ENCODE measurements at regions not wholly inside any gene's neighbourhood (a gene's known extent, or its start where the extent isn't known, plus 50 kb on each side); places are given as distances from the start of the nearest gene placed in this dataset.

DNA sequence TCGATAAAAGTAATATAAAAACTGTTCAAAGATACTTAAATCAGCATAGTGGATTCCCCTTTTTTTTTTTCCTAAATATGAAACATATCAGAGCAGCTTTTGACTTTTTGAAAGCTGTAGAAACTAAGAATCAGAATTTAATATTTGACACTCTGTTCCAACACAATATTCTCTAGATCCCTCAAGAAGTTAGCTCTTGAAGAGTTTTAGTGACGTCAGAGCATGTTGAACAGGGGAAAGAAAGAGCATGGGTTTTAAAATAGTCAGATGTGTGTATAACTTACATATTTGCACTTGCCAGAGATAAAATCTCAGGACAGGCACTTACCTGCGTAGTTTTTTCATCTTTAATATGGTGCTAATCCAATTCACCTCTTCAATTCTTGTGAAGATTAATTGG is 75.2 kb upstream of the FBXL7 start:
- TF ChIP-seq EZH2 (IDR thresholded peaks at IDR 0.05; ENCODE audit: low read length, missing control alignments) = no peak
- TF ChIP-seq, protein P1, sequence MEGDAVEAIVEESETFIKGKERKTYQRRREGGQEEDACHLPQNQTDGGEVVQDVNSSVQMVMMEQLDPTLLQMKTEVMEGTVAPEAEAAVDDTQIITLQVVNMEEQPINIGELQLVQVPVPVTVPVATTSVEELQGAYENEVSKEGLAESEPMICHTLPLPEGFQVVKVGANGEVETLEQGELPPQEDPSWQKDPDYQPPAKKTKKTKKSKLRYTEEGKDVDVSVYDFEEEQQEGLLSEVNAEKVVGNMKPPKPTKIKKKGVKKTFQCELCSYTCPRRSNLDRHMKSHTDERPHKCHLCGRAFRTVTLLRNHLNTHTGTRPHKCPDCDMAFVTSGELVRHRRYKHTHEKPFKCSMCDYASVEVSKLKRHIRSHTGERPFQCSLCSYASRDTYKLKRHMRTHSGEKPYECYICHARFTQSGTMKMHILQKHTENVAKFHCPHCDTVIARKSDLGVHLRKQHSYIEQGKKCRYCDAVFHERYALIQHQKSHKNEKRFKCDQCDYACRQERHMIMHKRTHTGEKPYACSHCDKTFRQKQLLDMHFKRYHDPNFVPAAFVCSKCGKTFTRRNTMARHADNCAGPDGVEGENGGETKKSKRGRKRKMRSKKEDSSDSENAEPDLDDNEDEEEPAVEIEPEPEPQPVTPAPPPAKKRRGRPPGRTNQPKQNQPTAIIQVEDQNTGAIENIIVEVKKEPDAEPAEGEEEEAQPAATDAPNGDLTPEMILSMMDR (conservative IDR thresholded peaks at IDR 0.05 in 1 of 2, IDR thresholded peaks at IDR 0.05 in 1 of 2; ENCODE audit: low read depth in 1 of 2, low read length in 2 of 2) = no peak
- Histone ChIP-seq H3K27ac (ENCODE audit: insufficient read depth, low read length) (no peak overlapping the region), H3K9me3 (ENCODE audit: control insufficient read depth, insufficient read depth, low read depth, low read length) (no peaks in the 10 kb centered on the region), H3K9ac (ENCODE audit: insufficient read depth, low read length) (no peak overlapping the region), H3K4me3 (replicated peaks in 1 of 4; ENCODE audit: control extremely low read depth in 1 of 4, insufficient read depth in 1 of 4, low read depth in 3 of 4, low read length in 4 of 4) (no peak overlapping the region), H3K36me3 (ENCODE audit: control insufficient read depth, insufficient read depth, low read length) (no peaks in the 10 kb centered on the region), H3K79me2 (ENCODE audit: control insufficient read depth, insufficient read depth, low read length) (no peaks in the 10 kb centered on the region), H4K20me1 (ENCODE audit: control insufficient read depth, extremely low read depth, insufficient read depth, low read length) (no peaks in the 10 kb centered on the region), H3K4me2 (ENCODE audit: extremely low read depth, insufficient read depth, low read length) (no peak overlapping the region), H3K27me3 (ENCODE audit: control insufficient read depth, insufficient read depth, low read length) (no peaks in the 10 kb centered on the region), H3K4me1 (ENCODE audit: control insufficient read depth, extremely low read depth, insufficient read depth, low read length) (no peaks in the 10 kb centered on the region), H2AFZ (ENCODE audit: low read length) (no peak overlapping the region)
- DNase-seq (ENCODE audit: low read depth in 2 of 2) = no peak

DNA sequence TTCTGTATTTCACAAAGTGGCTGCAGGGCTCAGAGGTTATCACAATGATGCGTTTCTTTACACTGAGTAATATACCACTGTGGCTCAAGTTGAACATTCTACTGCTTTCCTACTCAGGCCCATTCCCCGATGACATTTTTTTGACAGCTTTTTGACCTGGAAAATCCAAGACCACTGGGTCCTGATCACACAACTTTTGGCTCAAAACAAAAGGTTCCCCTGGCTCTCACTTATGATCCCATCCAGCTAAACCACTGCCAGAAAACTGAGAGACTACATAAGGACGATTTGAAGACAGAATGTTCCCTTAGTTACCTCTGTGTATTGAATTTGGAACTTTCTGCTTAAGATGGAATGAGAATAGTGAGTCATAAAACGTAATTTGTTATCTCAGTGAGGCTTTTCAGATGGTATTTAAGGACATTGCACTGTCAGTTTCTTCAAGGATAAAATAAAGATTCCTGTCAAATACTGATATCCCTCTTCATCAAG is 78.0 kb upstream of the FBXL7 start:
- no peak overlapping the region for H3K9ac ChIP-seq (ENCODE audit: insufficient read depth, low read length)
- peak; percentile 4 to 5 for DNase-seq (ENCODE audit: low read depth in 2 of 2)
- no peaks in the 10 kb centered on the region for H3K9me3 ChIP-seq (ENCODE audit: control insufficient read depth, insufficient read depth, low read depth, low read length)
- TF ChIP-seq, protein P1 (conservative IDR thresholded peaks at IDR 0.05 in 1 of 2, IDR thresholded peaks at IDR 0.05 in 1 of 2; ENCODE audit: low read depth in 1 of 2, low read length in 2 of 2) = no peak
- no peak for TF ChIP-seq EZH2 (IDR thresholded peaks at IDR 0.05; ENCODE audit: low read length, missing control alignments)
- no peaks in the 10 kb centered on the region for H3K79me2 ChIP-seq (ENCODE audit: control insufficient read depth, insufficient read depth, low read length)
- H3K27me3 ChIP-seq (ENCODE audit: control insufficient read depth, insufficient read depth, low read length) = no peaks in the 10 kb centered on the region
- no peaks in the 10 kb centered on the region for H3K36me3 ChIP-seq (ENCODE audit: control insufficient read depth, insufficient read depth, low read length)
- no peaks in the 10 kb centered on the region for H4K20me1 ChIP-seq (ENCODE audit: control insufficient read depth, extremely low read depth, insufficient read depth, low read length)
- no peak overlapping the region for H3K27ac ChIP-seq (ENCODE audit: insufficient read depth, low read length)
- H3K4me2 ChIP-seq (ENCODE audit: extremely low read depth, insufficient read depth, low read length) = no peak overlapping the region
- no peak overlapping the region for H3K4me3 ChIP-seq (replicated peaks in 1 of 4; ENCODE audit: control extremely low read depth in 1 of 4, insufficient read depth in 1 of 4, low read depth in 3 of 4, low read length in 4 of 4)
- no peak overlapping the region for H2AFZ ChIP-seq (ENCODE audit: low read length)
- no peaks in the 10 kb centered on the region for H3K4me1 ChIP-seq (ENCODE audit: control insufficient read depth, extremely low read depth, insufficient read depth, low read length)

DNA sequence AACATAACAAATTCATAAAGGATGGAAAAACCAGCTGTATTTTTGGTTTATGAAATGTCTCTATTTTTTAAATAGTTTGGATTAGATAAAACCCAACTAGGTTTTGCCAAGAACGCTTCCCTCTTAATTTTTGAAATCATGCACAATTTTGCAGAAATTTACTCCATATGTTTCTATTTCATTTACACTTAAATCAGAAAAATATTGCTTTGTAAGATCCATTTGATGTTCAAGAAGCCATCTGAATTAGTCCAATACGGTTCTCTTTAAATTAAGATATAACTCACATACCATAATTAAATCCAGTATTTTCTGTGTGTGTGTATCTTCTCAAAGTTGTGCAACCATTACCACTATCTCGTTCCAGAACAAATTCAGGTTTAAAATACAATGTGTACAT is 78.6 kb upstream of the FBXL7 start:
- Histone ChIP-seq H3K4me3 (replicated peaks in 1 of 4; ENCODE audit: control extremely low read depth in 1 of 4, insufficient read depth in 1 of 4, low read depth in 3 of 4, low read length in 4 of 4) (no peak overlapping the region), H3K27me3 (ENCODE audit: control insufficient read depth, insufficient read depth, low read length) (no peaks in the 10 kb centered on the region), H3K9me3 (ENCODE audit: control insufficient read depth, insufficient read depth, low read depth, low read length) (no peaks in the 10 kb centered on the region), H3K79me2 (ENCODE audit: control insufficient read depth, insufficient read depth, low read length) (no peaks in the 10 kb centered on the region), H2AFZ (ENCODE audit: low read length) (no peak overlapping the region), H3K9ac (ENCODE audit: insufficient read depth, low read length) (no peak overlapping the region), H3K4me1 (ENCODE audit: control insufficient read depth, extremely low read depth, insufficient read depth, low read length) (no peaks in the 10 kb centered on the region), H3K27ac (ENCODE audit: insufficient read depth, low read length) (no peak overlapping the region), H4K20me1 (ENCODE audit: control insufficient read depth, extremely low read depth, insufficient read depth, low read length) (no peaks in the 10 kb centered on the region), H3K4me2 (ENCODE audit: extremely low read depth, insufficient read depth, low read length) (no peak overlapping the region), H3K36me3 (ENCODE audit: control insufficient read depth, insufficient read depth, low read length) (no peaks in the 10 kb centered on the region)
- TF ChIP-seq, protein P1 (conservative IDR thresholded peaks at IDR 0.05 in 1 of 2, IDR thresholded peaks at IDR 0.05 in 1 of 2; ENCODE audit: low read depth in 1 of 2, low read length in 2 of 2) = no peak
- TF ChIP-seq EZH2 (IDR thresholded peaks at IDR 0.05; ENCODE audit: low read length, missing control alignments) = no peak
- DNase-seq (ENCODE audit: low read depth in 2 of 2) = no peak
